ENCODE measurements at regions not wholly inside any gene's neighbourhood (a gene's known extent, or its start where the extent isn't known, plus 50 kb on each side); places are given as distances from the start of the nearest gene placed in this dataset.

DNA sequence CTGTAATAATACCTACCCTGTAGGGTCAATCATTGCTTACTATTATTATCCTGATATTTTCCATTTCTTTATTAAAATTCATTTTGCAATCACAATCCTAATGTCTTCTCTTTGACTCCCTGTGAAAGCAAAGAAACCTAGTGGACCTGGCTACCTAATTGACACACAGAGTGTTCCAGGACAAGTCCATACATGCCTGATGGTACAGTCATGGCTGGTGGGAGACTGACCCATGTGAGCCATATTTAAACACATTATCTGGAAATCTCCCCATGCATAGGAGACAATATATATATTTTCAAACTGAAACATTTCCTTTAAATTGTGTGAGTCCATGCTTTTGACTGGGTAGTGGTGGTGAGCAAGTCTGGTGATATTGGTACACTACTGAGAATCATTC is 230.6 kb upstream of the DACH1 start:
- no peak overlapping the region for H3K4me3 Mint-ChIP-seq
- no peaks in the 10 kb centered on the region for H3K4me1 Mint-ChIP-seq
- TF ChIP-seq, protein P1, sequence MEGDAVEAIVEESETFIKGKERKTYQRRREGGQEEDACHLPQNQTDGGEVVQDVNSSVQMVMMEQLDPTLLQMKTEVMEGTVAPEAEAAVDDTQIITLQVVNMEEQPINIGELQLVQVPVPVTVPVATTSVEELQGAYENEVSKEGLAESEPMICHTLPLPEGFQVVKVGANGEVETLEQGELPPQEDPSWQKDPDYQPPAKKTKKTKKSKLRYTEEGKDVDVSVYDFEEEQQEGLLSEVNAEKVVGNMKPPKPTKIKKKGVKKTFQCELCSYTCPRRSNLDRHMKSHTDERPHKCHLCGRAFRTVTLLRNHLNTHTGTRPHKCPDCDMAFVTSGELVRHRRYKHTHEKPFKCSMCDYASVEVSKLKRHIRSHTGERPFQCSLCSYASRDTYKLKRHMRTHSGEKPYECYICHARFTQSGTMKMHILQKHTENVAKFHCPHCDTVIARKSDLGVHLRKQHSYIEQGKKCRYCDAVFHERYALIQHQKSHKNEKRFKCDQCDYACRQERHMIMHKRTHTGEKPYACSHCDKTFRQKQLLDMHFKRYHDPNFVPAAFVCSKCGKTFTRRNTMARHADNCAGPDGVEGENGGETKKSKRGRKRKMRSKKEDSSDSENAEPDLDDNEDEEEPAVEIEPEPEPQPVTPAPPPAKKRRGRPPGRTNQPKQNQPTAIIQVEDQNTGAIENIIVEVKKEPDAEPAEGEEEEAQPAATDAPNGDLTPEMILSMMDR (conservative IDR thresholded peaks at IDR 0.05), result no peak
- H3K27me3 Mint-ChIP-seq (ENCODE audit: low read depth), result no peaks in the 10 kb centered on the region
- no peaks in the 10 kb centered on the region for H3K9me3 Mint-ChIP-seq
- no peaks in the 10 kb centered on the region for H3K36me3 Mint-ChIP-seq (ENCODE audit: low read depth)
- no peak overlapping the region for H3K27ac Mint-ChIP-seq (ENCODE audit: unreplicated experiment)
- DNase-seq (ENCODE audit: low read depth, low spot score), result no peak

DNA sequence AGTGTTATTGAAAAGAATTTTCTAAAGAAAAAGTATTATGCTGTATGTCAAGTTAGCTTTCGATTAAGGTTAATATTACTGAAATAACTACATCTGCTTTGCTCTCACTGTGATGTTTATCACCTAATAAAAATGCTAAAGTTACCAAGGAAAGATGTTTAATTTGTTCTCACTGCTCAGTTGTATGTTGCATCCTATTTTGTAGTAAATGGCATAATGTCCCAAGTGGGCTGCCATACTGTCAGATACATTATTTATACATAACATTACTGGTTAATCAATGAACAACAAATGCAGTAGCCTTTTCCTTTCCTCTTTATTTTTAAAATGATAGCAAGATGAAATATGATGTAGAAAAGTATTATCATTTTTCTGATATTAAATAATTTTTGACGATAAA is 226.3 kb upstream of the DACH1 start:
- H3K36me3 Mint-ChIP-seq (ENCODE audit: low read depth), result no peaks in the 10 kb centered on the region
- no peaks in the 10 kb centered on the region for H3K4me1 Mint-ChIP-seq
- no peak for DNase-seq (ENCODE audit: low read depth, low spot score)
- TF ChIP-seq, protein P1 (conservative IDR thresholded peaks at IDR 0.05), result no peak
- no peaks in the 10 kb centered on the region for H3K27me3 Mint-ChIP-seq (ENCODE audit: low read depth)
- no peaks in the 10 kb centered on the region for H3K9me3 Mint-ChIP-seq
- no peak overlapping the region for H3K27ac Mint-ChIP-seq (ENCODE audit: unreplicated experiment)
- H3K4me3 Mint-ChIP-seq, result no peak overlapping the region

DNA sequence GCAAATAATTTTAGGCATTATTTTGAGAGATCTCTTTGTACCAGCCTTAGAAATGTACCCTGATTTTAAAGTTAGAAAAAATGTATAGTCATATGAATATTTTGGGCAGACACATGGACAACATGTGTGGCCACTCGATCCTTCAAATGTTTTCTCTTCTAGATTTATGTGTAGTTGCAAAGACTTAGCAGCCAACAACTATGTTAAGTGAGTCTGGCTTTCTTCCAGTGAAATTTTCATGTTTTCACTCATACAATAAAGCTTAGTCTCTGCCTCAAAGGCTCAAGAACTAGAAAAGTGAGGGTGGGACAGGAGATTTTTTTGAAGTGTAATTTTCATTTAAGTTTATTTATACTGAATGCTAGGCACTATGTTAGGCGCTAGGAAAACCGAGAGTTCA is 207.7 kb upstream of the DACH1 start:
- Mint-ChIP-seq H3K9me3 (no peaks in the 10 kb centered on the region), H3K27ac (ENCODE audit: unreplicated experiment) (no peak overlapping the region), H3K4me1 (peaks cover 8% of the 10 kb centered on the region), H3K4me3 (no peak overlapping the region), H3K27me3 (ENCODE audit: low read depth) (no peaks in the 10 kb centered on the region), H3K36me3 (ENCODE audit: low read depth) (no peaks in the 10 kb centered on the region)
- no peak for DNase-seq (ENCODE audit: low read depth, low spot score)
- TF ChIP-seq, protein P1 (conservative IDR thresholded peaks at IDR 0.05), result no peak

DNA sequence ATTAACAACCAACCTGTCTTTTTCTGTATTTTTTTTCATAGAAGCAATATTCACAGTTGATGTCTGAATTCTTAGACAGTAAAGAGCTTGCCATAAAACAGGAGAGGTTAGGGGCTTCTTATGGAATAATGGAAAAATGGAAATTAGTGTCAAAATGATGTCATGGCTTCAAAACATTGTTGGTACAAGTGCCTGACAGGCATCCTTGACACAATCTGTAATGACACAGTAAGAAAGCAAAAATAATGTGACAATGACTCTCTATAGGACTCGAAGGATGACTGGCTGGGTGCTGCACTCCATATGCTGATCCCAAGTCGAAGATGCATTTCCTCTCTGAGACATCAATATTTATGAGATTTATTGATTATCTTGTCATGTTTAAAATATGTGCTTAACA is 205.3 kb upstream of the DACH1 start:
- H3K9me3 Mint-ChIP-seq, result peaks cover 4% of the 10 kb centered on the region
- no peaks in the 10 kb centered on the region for H3K27me3 Mint-ChIP-seq (ENCODE audit: low read depth)
- TF ChIP-seq, protein P1 (conservative IDR thresholded peaks at IDR 0.05), result no peak
- peaks cover 8% of the 10 kb centered on the region for H3K4me1 Mint-ChIP-seq
- no peak overlapping the region for H3K4me3 Mint-ChIP-seq
- DNase-seq (ENCODE audit: low read depth, low spot score), result no peak
- H3K36me3 Mint-ChIP-seq (ENCODE audit: low read depth), result no peaks in the 10 kb centered on the region
- no peak overlapping the region for H3K27ac Mint-ChIP-seq (ENCODE audit: unreplicated experiment)

DNA sequence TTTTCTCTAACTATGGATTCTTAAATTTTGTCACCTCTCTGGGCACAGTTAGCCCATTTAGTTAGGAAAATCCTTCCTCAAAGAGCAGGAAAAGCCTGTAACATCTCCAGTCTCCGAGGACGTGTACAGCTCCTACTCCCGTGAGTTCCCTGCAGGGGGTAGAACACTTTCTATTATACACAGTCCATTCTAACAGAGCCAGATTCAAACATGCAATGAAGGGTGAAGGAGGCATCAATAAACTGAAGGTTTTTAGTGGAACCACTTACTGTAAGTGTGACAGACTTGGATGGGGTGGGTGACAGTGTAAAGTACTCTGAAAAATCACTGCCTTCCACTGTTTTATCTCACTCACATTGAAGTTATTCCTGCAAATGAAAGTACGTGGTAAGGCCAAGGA is 204.7 kb upstream of the DACH1 start:
- TF ChIP-seq, protein P1 (conservative IDR thresholded peaks at IDR 0.05), result no peak
- Mint-ChIP-seq H3K27me3 (ENCODE audit: low read depth) (no peaks in the 10 kb centered on the region), H3K27ac (ENCODE audit: unreplicated experiment) (no peak overlapping the region), H3K4me1 (peaks cover 8% of the 10 kb centered on the region), H3K9me3 (peaks cover 4% of the 10 kb centered on the region), H3K36me3 (ENCODE audit: low read depth) (no peaks in the 10 kb centered on the region), H3K4me3 (no peak overlapping the region)
- DNase-seq (ENCODE audit: low read depth, low spot score), result no peak

DNA sequence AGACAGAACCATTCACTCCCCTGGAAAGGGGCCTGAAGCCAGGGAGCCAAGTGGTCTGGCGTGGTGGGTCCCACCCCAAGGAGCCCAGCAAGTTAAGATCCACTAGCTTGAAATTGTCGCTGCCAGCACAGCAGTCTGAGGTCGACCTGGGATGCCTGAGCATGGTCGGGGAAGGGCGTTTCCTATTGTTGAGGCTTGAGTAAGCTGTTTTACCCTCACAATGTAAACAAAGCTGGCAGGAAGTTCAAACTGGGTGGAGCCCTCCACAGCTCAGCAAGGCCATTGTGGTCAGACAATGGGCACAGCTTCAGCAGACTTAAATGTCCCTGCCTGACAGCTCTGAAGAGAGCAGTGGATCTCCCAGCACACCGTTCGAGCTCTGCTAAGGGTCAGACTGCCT is 195.6 kb upstream of the DACH1 start:
- Mint-ChIP-seq H3K36me3 (ENCODE audit: low read depth) (peaks cover 14% of the 10 kb centered on the region), H3K9me3 (peaks cover 21% of the 10 kb centered on the region), H3K27ac (ENCODE audit: unreplicated experiment) (peak overlapping the region; percentile 60), H3K4me1 (peaks cover 6% of the 10 kb centered on the region), H3K27me3 (ENCODE audit: low read depth) (no peaks in the 10 kb centered on the region), H3K4me3 (no peak overlapping the region)
- no peak for DNase-seq (ENCODE audit: low read depth, low spot score)
- TF ChIP-seq, protein P1 (conservative IDR thresholded peaks at IDR 0.05), result no peak
